Thoracic aorta (tissue), 2 donors: ENCODE measurements at regions not wholly inside any gene's neighbourhood (a gene's known extent, or its start where the extent isn't known, plus 50 kb on each side); places are given as distances from the start of the nearest gene placed in this dataset.

Experiments used
- ATAC-seq: fragments of 150-250 bp; one replicate; pipeline ENCODE4 v1.8.0; 2017; ENCODE audit warnings: low read depth; ENCODE audit not compliant: insufficient number of reproducible peaks, low FRiP score
- DNase-seq: peaks from one replicate; pipeline ENCODE4 v3.0.0-alpha.2; 2020; ENCODE audit warnings: low spot score
- H3K27ac ChIP-seq, 2 donors: fragments of 200-600 bp; sonication (generic); 1 replicate in 1 of 2; 2 replicates in 1 of 2; pipeline ENCODE4 v1.5.1; 2016; ENCODE audit warnings: mild to moderate bottlenecking in 2 of 2, moderate library complexity in 2 of 2
- H3K27me3 ChIP-seq: fragments of 200-600 bp; sonication (generic); replicated peaks from 2 replicates; pipeline ENCODE4 v1.6.0; 2016; ENCODE audit warnings: mild to moderate bottlenecking; ENCODE audit not compliant: insufficient read depth
- H3K36me3 ChIP-seq: fragments of 200-600 bp; sonication (generic); one replicate; pipeline ENCODE4 v1.5.1; 2016
- H3K4me1 ChIP-seq, 2 donors: fragments of 200-600 bp; sonication (generic); 1 replicate in 1 of 2; 2 replicates in 1 of 2; pipeline versions ENCODE4 v1.5.1 to v1.6.0; 2016; ENCODE audit warnings: low read depth in 2 of 2, mild to moderate bottlenecking in 1 of 2; ENCODE audit not compliant: control insufficient read depth in 1 of 2
- H3K4me3 ChIP-seq: fragments of 200-600 bp; sonication (generic); 2 replicates; pipeline ENCODE4 v1.5.1; 2016; ENCODE audit warnings: mild to moderate bottlenecking
- H3K9me3 ChIP-seq: fragments of 200-600 bp; sonication (generic); 2 replicates; pipeline ENCODE4 v1.5.1; 2016
- CTCF ChIP-seq: fragments of 200-600 bp; sonication (generic); IDR thresholded peaks from one replicate; pipeline ENCODE4 v1.5.1; 2019; ENCODE audit warnings: antibody characterized with exemption

- no peak overlapping the region for H3K4me3 ChIP-seq
- no peak overlapping the region for H3K27ac ChIP-seq
- ATAC-seq = no peak
- no peak for DNase-seq
- no peak for TF ChIP-seq CTCF
- H3K9me3 ChIP-seq = no peaks in the 10 kb centered on the region
- no peaks in the 10 kb centered on the region for H3K36me3 ChIP-seq
- no peaks in the 10 kb centered on the region for H3K27me3 ChIP-seq
- no peaks in the 10 kb centered on the region for H3K4me1 ChIP-seq
Measured at GRCh38 chr3:24837601-24838000, 343.0 kb upstream of the THRB start.

- DNase-seq (no peak), ATAC-seq (no peak)
- H3K27ac ChIP-seq = no peak overlapping the region
- H3K9me3 ChIP-seq = no peaks in the 10 kb centered on the region
- no peaks in the 10 kb centered on the region for H3K4me1 ChIP-seq
- TF ChIP-seq CTCF = no peak
- no peaks in the 10 kb centered on the region for H3K27me3 ChIP-seq
- no peaks in the 10 kb centered on the region for H3K36me3 ChIP-seq
- H3K4me3 ChIP-seq = no peak overlapping the region
Measured at GRCh38 chr3:24838533-24838932, 343.9 kb upstream of the THRB start.

- no peak for ATAC-seq
Measured at GRCh38 chr3:24843955-24844354, 349.3 kb upstream of the THRB start.

GRCh38 chr3:24845524-24846155 lies 351.0 kb upstream of the THRB start:
- H3K27ac ChIP-seq = no peak overlapping the region
- no peak overlapping the region for H3K4me3 ChIP-seq
- H3K9me3 ChIP-seq = no peaks in the 10 kb centered on the region
- no peaks in the 10 kb centered on the region for H3K36me3 ChIP-seq
- TF ChIP-seq CTCF = no peak
- H3K4me1 ChIP-seq = no peaks in the 10 kb centered on the region
- ATAC-seq (no peak), DNase-seq (no peak)
- H3K27me3 ChIP-seq = no peaks in the 10 kb centered on the region

More at GRCh38 chr3:24843955-24844354, 349.3 kb upstream of the THRB start:
- Histone ChIP-seq H3K36me3 (no peaks in the 10 kb centered on the region), H3K27me3 (no peaks in the 10 kb centered on the region), H3K4me3 (no peak overlapping the region), H3K27ac (no peak overlapping the region), H3K4me1 (no peaks in the 10 kb centered on the region), H3K9me3 (no peaks in the 10 kb centered on the region)
- TF ChIP-seq CTCF = no peak
- no peak for DNase-seq

- Histone ChIP-seq H3K9me3 (no peaks in the 10 kb centered on the region), H3K4me1 (no peaks in the 10 kb centered on the region), H3K4me3 (no peak overlapping the region), H3K36me3 (no peaks in the 10 kb centered on the region), H3K27me3 (no peaks in the 10 kb centered on the region), H3K27ac (no peak overlapping the region)
- ATAC-seq (no peak), DNase-seq (no peak)
- no peak for TF ChIP-seq CTCF
Measured at GRCh38 chr3:24846286-24846860, 351.7 kb upstream of the THRB start.
